ENCODE measurements at regions not wholly inside any gene's neighbourhood (a gene's known extent, or its start where the extent isn't known, plus 50 kb on each side); places are given as distances from the start of the nearest gene placed in this dataset.

- DNase-seq = peak; percentile 3
These were observed 52.5 kb upstream of the SUCLG2 start for GRCh38 chr3:67706934-67707333.

DNA sequence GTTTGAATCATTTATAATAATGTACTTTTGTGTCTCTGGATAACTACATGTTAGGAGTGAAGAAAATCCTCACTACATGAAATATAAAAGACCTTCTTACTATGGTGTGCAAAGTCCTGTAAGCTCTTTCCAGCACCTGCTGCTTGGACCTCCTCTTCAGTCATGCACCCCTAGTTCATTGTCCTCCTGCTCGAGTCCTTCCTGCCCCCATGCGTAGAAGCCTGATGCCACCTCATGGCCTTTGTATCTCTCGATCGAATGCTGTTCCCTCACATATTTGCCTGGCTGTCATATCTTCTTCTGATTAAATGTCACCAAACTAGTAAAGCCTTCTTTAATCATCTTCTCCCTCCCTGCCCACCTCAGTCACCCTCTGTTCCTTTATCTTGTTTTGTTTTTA, 49.9 kb upstream of the SUCLG2 start:
- no peak for DNase-seq

Data from renal pelvis (tissue), 1 donor.